ENCODE measurements at regions not wholly inside any gene's neighbourhood (a gene's known extent, or its start where the extent isn't known, plus 50 kb on each side); places are given as distances from the start of the nearest gene placed in this dataset.

GRCh38 chr6:27747637-27748036, 164.6 kb downstream of the OR2B2 start:
- no peak for TF ChIP-seq CTCF (conservative IDR thresholded peaks at IDR 0.05; ENCODE audit: low read depth, low read length)
- TF ChIP-seq EZH2phosphoT487 (IDR thresholded peaks at IDR 0.05; ENCODE audit: borderline replicate concordance, low read length) = no peak

Data from PC-3 (cell line).